ENCODE measurements at regions not wholly inside any gene's neighbourhood (a gene's known extent, or its start where the extent isn't known, plus 50 kb on each side); places are given as distances from the start of the nearest gene placed in this dataset.

- TF ChIP-seq, protein P1, sequence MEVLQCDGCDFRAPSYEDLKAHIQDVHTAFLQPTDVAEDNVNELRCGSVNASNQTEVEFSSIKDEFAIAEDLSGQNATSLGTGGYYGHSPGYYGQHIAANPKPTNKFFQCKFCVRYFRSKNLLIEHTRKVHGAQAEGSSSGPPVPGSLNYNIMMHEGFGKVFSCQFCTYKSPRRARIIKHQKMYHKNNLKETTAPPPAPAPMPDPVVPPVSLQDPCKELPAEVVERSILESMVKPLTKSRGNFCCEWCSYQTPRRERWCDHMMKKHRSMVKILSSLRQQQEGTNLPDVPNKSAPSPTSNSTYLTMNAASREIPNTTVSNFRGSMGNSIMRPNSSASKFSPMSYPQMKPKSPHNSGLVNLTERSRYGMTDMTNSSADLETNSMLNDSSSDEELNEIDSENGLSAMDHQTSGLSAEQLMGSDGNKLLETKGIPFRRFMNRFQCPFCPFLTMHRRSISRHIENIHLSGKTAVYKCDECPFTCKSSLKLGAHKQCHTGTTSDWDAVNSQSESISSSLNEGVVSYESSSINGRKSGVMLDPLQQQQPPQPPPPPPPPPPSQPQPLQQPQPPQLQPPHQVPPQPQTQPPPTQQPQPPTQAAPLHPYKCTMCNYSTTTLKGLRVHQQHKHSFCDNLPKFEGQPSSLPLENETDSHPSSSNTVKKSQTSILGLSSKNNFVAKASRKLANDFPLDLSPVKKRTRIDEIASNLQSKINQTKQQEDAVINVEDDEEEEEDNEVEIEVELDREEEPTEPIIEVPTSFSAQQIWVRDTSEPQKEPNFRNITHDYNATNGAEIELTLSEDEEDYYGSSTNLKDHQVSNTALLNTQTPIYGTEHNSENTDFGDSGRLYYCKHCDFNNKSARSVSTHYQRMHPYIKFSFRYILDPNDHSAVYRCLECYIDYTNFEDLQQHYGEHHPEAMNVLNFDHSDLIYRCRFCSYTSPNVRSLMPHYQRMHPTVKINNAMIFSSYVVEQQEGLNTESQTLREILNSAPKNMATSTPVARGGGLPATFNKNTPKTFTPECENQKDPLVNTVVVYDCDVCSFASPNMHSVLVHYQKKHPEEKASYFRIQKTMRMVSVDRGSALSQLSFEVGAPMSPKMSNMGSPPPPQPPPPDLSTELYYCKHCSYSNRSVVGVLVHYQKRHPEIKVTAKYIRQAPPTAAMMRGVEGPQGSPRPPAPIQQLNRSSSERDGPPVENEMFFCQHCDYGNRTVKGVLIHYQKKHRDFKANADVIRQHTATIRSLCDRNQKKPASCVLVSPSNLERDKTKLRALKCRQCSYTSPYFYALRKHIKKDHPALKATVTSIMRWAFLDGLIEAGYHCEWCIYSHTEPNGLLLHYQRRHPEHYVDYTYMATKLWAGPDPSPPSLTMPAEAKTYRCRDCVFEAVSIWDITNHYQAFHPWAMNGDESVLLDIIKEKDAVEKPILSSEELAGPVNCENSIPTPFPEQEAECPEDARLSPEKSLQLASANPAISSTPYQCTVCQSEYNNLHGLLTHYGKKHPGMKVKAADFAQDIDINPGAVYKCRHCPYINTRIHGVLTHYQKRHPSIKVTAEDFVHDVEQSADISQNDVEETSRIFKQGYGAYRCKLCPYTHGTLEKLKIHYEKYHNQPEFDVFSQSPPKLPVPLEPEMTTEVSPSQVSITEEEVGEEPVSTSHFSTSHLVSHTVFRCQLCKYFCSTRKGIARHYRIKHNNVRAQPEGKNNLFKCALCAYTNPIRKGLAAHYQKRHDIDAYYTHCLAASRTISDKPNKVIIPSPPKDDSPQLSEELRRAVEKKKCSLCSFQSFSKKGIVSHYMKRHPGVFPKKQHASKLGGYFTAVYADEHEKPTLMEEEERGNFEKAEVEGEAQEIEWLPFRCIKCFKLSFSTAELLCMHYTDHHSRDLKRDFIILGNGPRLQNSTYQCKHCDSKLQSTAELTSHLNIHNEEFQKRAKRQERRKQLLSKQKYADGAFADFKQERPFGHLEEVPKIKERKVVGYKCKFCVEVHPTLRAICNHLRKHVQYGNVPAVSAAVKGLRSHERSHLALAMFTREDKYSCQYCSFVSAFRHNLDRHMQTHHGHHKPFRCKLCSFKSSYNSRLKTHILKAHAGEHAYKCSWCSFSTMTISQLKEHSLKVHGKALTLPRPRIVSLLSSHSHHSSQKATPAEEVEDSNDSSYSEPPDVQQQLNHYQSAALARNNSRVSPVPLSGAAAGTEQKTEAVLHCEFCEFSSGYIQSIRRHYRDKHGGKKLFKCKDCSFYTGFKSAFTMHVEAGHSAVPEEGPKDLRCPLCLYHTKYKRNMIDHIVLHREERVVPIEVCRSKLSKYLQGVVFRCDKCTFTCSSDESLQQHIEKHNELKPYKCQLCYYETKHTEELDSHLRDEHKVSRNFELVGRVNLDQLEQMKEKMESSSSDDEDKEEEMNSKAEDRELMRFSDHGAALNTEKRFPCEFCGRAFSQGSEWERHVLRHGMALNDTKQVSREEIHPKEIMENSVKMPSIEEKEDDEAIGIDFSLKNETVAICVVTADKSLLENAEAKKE (CRISPR knock-in tag; IDR thresholded peaks at IDR 0.05), result no peak
- no peak for TF ChIP-seq STAT1 (IDR thresholded peaks at IDR 0.05; ENCODE audit: unreplicated experiment)
- TF ChIP-seq EZH2 (IDR thresholded peaks at IDR 0.05; ENCODE audit: low read depth, unreplicated experiment), result no peak
- TF ChIP-seq NANOG (IDR thresholded peaks at IDR 0.05; ENCODE audit: borderline replicate concordance), result no peak
- no peak for TF ChIP-seq ZNF114 (CRISPR knock-in tag; IDR thresholded peaks at IDR 0.05)
- TF ChIP-seq CTCF (conservative IDR thresholded peaks at IDR 0.05; ENCODE audit: low read depth in 2 of 2), result no peak
- TF ChIP-seq CREB1 (CRISPR knock-in tag; IDR thresholded peaks at IDR 0.05; ENCODE audit: low read depth), result no peak
- no peak for TF ChIP-seq JUNB (IDR thresholded peaks at IDR 0.05; ENCODE audit: unreplicated experiment)
Observed at GRCh38 chr18:34548973-34549294, 161.2 kb upstream of the DTNA start (continued).

DNA sequence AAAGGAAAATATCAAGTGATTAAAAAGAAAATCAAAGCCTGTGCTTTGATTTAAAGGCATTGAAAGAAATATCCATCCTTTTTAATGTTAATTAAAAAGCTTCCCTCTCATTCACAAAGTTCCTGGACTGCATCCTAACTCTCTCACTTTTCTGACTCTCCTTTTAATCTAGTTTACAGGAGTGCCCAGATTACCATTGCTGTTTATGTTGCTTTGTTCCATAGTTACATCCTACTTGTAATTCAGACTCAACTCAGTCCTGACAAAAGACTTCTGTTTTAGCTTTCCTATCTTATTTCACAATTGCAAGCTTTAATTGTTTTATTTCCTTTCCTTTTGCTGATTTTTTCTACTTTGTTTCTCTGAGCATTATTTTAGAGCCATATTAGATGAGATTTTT lies 160.7 kb upstream of the DTNA start:
- Mint-ChIP-seq H3K27me3 (ENCODE audit: insufficient read depth, low read depth, poor library complexity) (peaks cover 5% of the 10 kb centered on the region), H3K4me3 (peak overlapping the region; percentile 40), H3K9me3 (no peaks in the 10 kb centered on the region; the same call in 2 of the 3 replicates), H3K27ac (peak overlapping the region; percentile 83), H3K36me3 (ENCODE audit: low read depth) (peaks cover 3% of the 10 kb centered on the region; the same call in 2 of the 3 replicates), H3K4me1 (peaks cover 65% of the 10 kb centered on the region)
- H3K27me3 ChIP-seq (ENCODE audit: insufficient read depth), result no peaks in the 10 kb centered on the region
- no peaks in the 10 kb centered on the region for H3K36me3 ChIP-seq (ENCODE audit: insufficient read depth)
- ATAC-seq (no peak; the same call in 2 of the 3 replicates), DNase-seq (ENCODE audit: low spot score) (no peak)
- peaks cover 58% of the 10 kb centered on the region for H3K4me1 ChIP-seq (ENCODE audit: insufficient read depth)
- peak overlapping the region; percentile 48 for H3K4me2 ChIP-seq
- H3F3A ChIP-seq (replicated peaks; ENCODE audit: low read depth), result no peaks in the 10 kb centered on the region
- peak overlapping the region; percentile 91 for H3K27ac ChIP-seq (ENCODE audit: low read depth)
- H2AFZ ChIP-seq, result no peak overlapping the region
- H3K4me3 ChIP-seq, result peak overlapping the region; percentile 26
- H3K9me2 ChIP-seq (ENCODE audit: insufficient read depth), result no peaks in the 10 kb centered on the region
- H3K79me2 ChIP-seq (replicated peaks; ENCODE audit: insufficient read depth), result peaks cover 12% of the 10 kb centered on the region
- no peaks in the 10 kb centered on the region for H4K20me1 ChIP-seq (replicated peaks; ENCODE audit: insufficient read depth)
- no peak for TF ChIP-seq ETS1 (IDR thresholded peaks at IDR 0.05)

Data from GM23338 (cell line).